ENCODE measurements at regions not wholly inside any gene's neighbourhood (a gene's known extent, or its start where the extent isn't known, plus 50 kb on each side); places are given as distances from the start of the nearest gene placed in this dataset. TPM values are rescaled to one million over a fixed set of nuclear protein-coding genes. Genes with fewer than 3 reads are reported as not detected.

DNA sequence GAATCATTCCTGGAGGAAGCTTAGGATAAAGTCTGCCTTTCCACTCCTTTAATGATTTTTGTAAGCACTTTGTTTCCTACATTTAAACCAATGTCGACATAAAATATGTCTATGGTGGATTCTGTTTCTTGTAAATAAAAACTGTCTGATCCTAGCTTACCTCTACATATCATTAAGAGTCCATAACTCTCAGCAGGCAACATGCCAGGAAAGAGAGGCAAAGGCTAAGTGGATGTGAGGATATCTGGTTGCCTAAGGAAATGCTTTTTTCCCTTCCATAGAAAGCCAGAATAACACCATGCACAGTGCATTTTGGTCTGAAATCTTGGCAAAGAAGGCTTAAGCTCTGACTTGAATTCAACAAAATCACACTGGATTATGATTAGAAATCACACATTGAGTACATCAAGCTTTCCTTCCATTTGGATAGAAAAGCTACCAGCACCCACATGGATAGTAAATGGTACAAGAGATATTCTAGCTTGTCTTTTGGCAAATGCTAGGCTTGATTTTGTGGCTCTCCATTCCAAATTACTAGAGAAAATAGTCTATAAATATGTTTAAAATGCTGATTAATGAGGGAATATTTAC, 57.0 kb upstream of the CNTN1 start:
- TF ChIP-seq EZH2 (IDR thresholded peaks at IDR 0.05; ENCODE audit: insufficient read depth, poor library complexity, severe bottlenecking) (no peak), EZH2phosphoT487 (IDR thresholded peaks at IDR 0.05; ENCODE audit: insufficient read depth, low read depth) (no peak)
- in situ Hi-C loops (cut with MboI), result no loop called here
- H3K9ac ChIP-seq, result no peak overlapping the region
- H3K79me2 ChIP-seq (ENCODE audit: insufficient read depth), result no peaks in the 10 kb centered on the region
- H2AFZ ChIP-seq, result no peak overlapping the region
- WGBS, 2 experiments (ENCODE audit: low coverage in 1 of 2, low lambda C conversion rate in 2 of 2, missing lambda C conversion rate in 2 of 2), result 3 to 7% methylated on average over 1 of the region's 1 CpG
- H3K4me3 ChIP-seq, result no peak overlapping the region
- H3K9me2 ChIP-seq (ENCODE audit: insufficient read depth), result no peaks in the 10 kb centered on the region
- no peaks in the 10 kb centered on the region for H3F3A ChIP-seq (ENCODE audit: insufficient read depth)
- no peaks in the 10 kb centered on the region for H3K9me3 ChIP-seq (ENCODE audit: low read depth)
- H3K4me1 ChIP-seq (ENCODE audit: insufficient read depth), result no peaks in the 10 kb centered on the region
- H4K20me1 ChIP-seq (ENCODE audit: insufficient read depth), result no peaks in the 10 kb centered on the region
- H3K27ac ChIP-seq, result no peak overlapping the region
- no peak overlapping the region for H3K4me2 ChIP-seq (ENCODE audit: unreplicated experiment)
- H3K27me3 ChIP-seq (replicated peaks; ENCODE audit: insufficient read depth), result 0 out of 2 replicates have a peak, but pooled peaks cover 4% of the 10 kb centered on the region
- H3K36me3 ChIP-seq (ENCODE audit: low read depth), result no peaks in the 10 kb centered on the region
- DNase-seq, result no peak

Small RNA genes lying in the stretch of these regions (small RNA-seq; reads per million reads assigned to genes)
- not detected for gene RNU6-713P (ENCODE audit: low read depth, low replicate concordance)
